ENCODE measurements at regions not wholly inside any gene's neighbourhood (a gene's known extent, or its start where the extent isn't known, plus 50 kb on each side); places are given as distances from the start of the nearest gene placed in this dataset.
"Not testable (repeated sequence)": the region's sequence is repeated elsewhere in the genome, so short reads cannot be mapped to it uniquely, and the experiment has no call there.

DNA sequence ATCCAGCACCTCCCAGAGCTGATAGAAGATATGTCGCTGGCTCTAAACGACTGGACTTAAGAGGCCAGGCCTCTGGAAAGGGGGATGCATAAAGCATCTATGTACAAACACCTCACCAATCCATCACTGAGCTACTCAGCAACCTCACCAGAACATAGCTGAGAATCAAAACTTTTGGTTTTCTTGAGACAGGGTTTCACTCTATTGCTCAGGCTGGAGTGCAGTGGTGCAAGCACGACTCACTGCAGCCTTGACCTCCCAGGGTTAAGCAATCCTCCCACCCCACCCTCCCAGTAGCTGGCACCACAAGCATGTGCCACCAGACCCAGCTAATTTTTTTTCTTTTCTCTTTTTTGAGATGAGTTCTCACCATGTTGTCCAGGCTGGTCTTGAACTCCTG lies 62.9 kb upstream of the MSH6 start:
- no peak for TF ChIP-seq CTCF (IDR thresholded peaks at IDR 0.05; ENCODE audit: low read depth, low read length, missing control alignments)
- no peak overlapping the region for H3K4me3 ChIP-seq (replicated peaks; ENCODE audit: low read depth, low read length)
- DNase-seq (ENCODE audit: extremely low read depth, low read depth): no peak

- H3K4me3 ChIP-seq (replicated peaks; ENCODE audit: low read depth, low read length): no peak overlapping the region
- DNase-seq (ENCODE audit: extremely low read depth, low read depth): no peak
- no peak for TF ChIP-seq CTCF (IDR thresholded peaks at IDR 0.05; ENCODE audit: low read depth, low read length, missing control alignments)
Observed at GRCh38 chr2:47719099-47719498, 63.8 kb upstream of the MSH6 start.

- not testable (repeated sequence) for DNase-seq (ENCODE audit: extremely low read depth, low read depth); H3K4me3 ChIP-seq (replicated peaks; ENCODE audit: low read depth, low read length)
Observed at GRCh38 chr2:47716307-47716706, 66.6 kb upstream of the MSH6 start.

GRCh38 chr2:47715552-47715951 lies 67.4 kb upstream of the MSH6 start:
- DNase-seq (ENCODE audit: extremely low read depth, low read depth): no peak
- H3K4me3 ChIP-seq (replicated peaks; ENCODE audit: low read depth, low read length): no peak overlapping the region
- no peak for TF ChIP-seq CTCF (IDR thresholded peaks at IDR 0.05; ENCODE audit: low read depth, low read length, missing control alignments)

DNA sequence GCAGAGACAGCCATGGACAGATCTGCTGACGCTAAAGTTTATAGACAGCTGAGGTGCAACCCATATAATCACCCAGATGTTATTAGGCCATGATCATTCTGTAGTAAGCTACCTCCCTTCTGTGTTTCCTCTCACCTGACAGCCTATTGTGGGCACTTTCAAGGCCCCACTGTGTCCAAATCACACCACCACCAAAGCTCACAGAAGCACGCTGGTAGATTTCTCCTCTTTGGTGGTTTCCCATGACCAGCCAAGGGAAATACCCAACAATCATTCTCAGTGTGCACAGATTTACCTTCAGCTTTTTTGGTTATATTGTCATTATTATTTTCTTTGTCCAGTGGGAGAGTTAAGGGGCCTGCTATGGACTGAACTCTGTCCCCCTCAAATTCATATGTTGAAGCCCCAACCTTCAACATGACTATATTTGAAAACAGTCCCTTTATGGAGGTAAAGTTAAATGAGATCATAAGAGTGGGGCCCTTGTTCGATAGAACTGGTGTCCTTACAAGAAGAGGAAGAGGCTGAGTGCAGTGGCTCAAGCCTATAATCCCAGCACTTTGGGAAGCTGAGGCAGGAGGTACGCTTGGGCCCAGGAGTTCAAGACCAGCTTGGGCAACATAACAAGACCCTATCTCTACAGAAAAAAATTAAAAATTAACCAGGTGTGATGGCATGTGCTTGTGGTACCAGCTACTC lies 74.0 kb upstream of the MSH6 start:
- no peak for DNase-seq (ENCODE audit: extremely low read depth, low read depth)
- H3K4me3 ChIP-seq (replicated peaks; ENCODE audit: low read depth, low read length): no peak overlapping the region
- no peak for TF ChIP-seq CTCF (IDR thresholded peaks at IDR 0.05; ENCODE audit: low read depth, low read length, missing control alignments)

GRCh38 chr2:47704287-47704686 lies 78.7 kb upstream of the MSH6 start:
- no peak for DNase-seq (ENCODE audit: extremely low read depth, low read depth)
- no peak for TF ChIP-seq CTCF (IDR thresholded peaks at IDR 0.05; ENCODE audit: low read depth, low read length, missing control alignments)
- no peak overlapping the region for H3K4me3 ChIP-seq (replicated peaks; ENCODE audit: low read depth, low read length)

- TF ChIP-seq CTCF (IDR thresholded peaks at IDR 0.05; ENCODE audit: low read depth, low read length, missing control alignments): no peak
Observed at GRCh38 chr2:47699533-47700215, 83.3 kb upstream of the MSH6 start.

DNA sequence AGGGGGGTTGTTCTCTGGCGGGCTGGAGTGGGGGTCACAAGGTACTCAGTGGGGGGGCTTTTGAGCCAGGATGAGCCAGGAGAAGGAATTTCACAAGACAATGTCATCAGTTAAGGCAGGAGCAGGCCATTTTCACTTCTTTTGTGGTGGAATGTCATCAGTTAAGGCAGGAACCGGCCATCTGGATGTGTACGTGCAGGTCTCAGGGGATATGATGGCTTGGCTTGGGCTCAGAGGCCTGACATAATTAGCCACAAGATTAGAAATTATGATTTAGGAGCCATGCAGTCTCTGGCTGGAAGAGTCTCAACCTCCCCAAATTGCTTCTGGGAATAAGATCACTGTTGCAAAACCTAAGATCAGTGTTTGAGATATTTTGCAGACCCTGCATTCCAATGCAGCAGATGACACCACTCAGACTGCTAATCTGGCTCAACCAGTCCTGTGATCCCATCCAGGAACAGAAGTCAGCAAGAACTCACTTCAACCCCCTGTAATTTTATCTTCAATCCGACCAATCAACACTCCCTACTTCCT lies 84.4 kb upstream of the MSH6 start:
- not testable (repeated sequence) for H3K4me3 ChIP-seq (replicated peaks; ENCODE audit: low read depth, low read length); DNase-seq (ENCODE audit: extremely low read depth, low read depth)

More at GRCh38 chr2:47699533-47700215, 83.3 kb upstream of the MSH6 start:
- no peak overlapping the region for H3K4me3 ChIP-seq (replicated peaks; ENCODE audit: low read depth, low read length)
- no peak for DNase-seq (ENCODE audit: extremely low read depth, low read depth)

- DNase-seq (ENCODE audit: extremely low read depth, low read depth); H3K4me3 ChIP-seq (replicated peaks; ENCODE audit: low read depth, low read length): not testable (repeated sequence)
Observed at GRCh38 chr2:47697681-47698435, 85.1 kb upstream of the MSH6 start.

Measured in HFF-Myc (cell line).